Panc1 (cell line): ENCODE measurements at regions not wholly inside any gene's neighbourhood (a gene's known extent, or its start where the extent isn't known, plus 50 kb on each side); places are given as distances from the start of the nearest gene placed in this dataset.

Experiments
- ATAC-seq: fragments of 200-7000 bp; cut with Tn5 transposase; 2 replicates; pipeline ENCODE4 v1.9.1; 2020; ENCODE audit warnings: mild to moderate bottlenecking, moderate library complexity
- BruUV-seq: library from RNA; stranded (reverse); fragments of 400-500 nt; replicated peaks from 2 replicates; lab custom pipeline; 2021; lab: Mats Ljungman, UMichigan
- CTCF ChIA-PET: fragments of 300-600 bp; sonication (Branson Sonifier 250); formaldehyde crosslinking; loops from one replicate; lab custom pipeline; 2022; ENCODE audit warnings: antibody characterized with exemption; lab: Charles Lee
- POLR2A ChIA-PET: fragments of 300-600 bp; sonication (Branson Sonifier 250); formaldehyde crosslinking; loops from one replicate; lab custom pipeline; 2022; ENCODE audit warnings: antibody characterized with exemption; lab: Charles Lee
- DNase-seq: peaks from one replicate; pipeline ENCODE4 v3.0.0-alpha.2; 2010; ENCODE audit warnings: low read depth, low spot score
- H3K27ac ChIP-seq: 2 replicates; pipeline ENCODE4 v1.5.1; 2011; ENCODE audit warnings: mild to moderate bottlenecking, low read length, inconsistent platforms
- H3K27me3 ChIP-seq: fragments of 200-500 bp; sonication (Bioruptor generic); 2 replicates; pipeline ENCODE4 v1.6.0; 2014; ENCODE audit warnings: low read length, inconsistent platforms; ENCODE audit not compliant: control insufficient read depth, insufficient read depth
- H3K36me3 ChIP-seq: fragments of 200-500 bp; sonication (Bioruptor generic); 2 replicates; pipeline ENCODE4 v1.5.1; 2014; ENCODE audit warnings: inconsistent platforms, mild to moderate bottlenecking, low read length, moderate library complexity; ENCODE audit not compliant: control insufficient read depth, insufficient read depth
- H3K4me1 ChIP-seq: 2 replicates; pipeline ENCODE4 v1.5.1; 2011; ENCODE audit warnings: inconsistent platforms, mild to moderate bottlenecking, low read length, moderate library complexity; ENCODE audit not compliant: control insufficient read depth, insufficient read depth
- H3K4me3 ChIP-seq, 2 experiments: 2 replicates each; pipeline ENCODE4 v1.5.1; 2011 to 2012; ENCODE audit warnings: low read depth in 2 of 2, low read length in 2 of 2, mild to moderate bottlenecking in 2 of 2, inconsistent platforms in 1 of 2, moderate library complexity in 1 of 2
- H3K9me3 ChIP-seq: fragments of 200-500 bp; sonication (Bioruptor generic); 2 replicates; pipeline ENCODE4 v1.5.1; 2014; ENCODE audit warnings: low read depth, mild to moderate bottlenecking, inconsistent platforms, low read length, moderate library complexity; ENCODE audit not compliant: control insufficient read depth, insufficient read depth
- CTCF ChIP-seq: fragments of 450-650 bp; IDR thresholded peaks from 2 replicates; pipeline ENCODE4 v1.5.1; 2017; ENCODE audit warnings: mild to moderate bottlenecking
- POLR2AphosphoS5 ChIP-seq: IDR thresholded peaks from 2 replicates; pipeline ENCODE4 v1.6.1; 2012; ENCODE audit warnings: mild to moderate bottlenecking, low read depth, low read length, moderate library complexity
- REST ChIP-seq, 2 experiments: IDR thresholded peaks; 2 replicates each; pipeline ENCODE4 v1.6.1; 2011 to 2012; ENCODE audit warnings: low read depth in 2 of 2, control low read depth in 1 of 2, low read length in 1 of 2, mild to moderate bottlenecking in 1 of 2, moderate library complexity in 1 of 2; ENCODE audit not compliant: insufficient read depth in 1 of 2
- SIN3A ChIP-seq: IDR thresholded peaks from 2 replicates; pipeline ENCODE4 v1.6.1; 2012; ENCODE audit warnings: low read depth, mild to moderate bottlenecking, low read length, moderate library complexity, borderline replicate concordance; ENCODE audit not compliant: insufficient read depth
- TCF7L2 ChIP-seq: IDR thresholded peaks from 2 replicates; pipeline ENCODE4 v1.6.1; 2011; ENCODE audit warnings: mild to moderate bottlenecking, low read depth, low read length, inconsistent platforms
- in situ Hi-C: cut with HindIII; loops from 2 replicates; pipeline ENCODE4 v1.10.0; 2016; ENCODE audit warnings: low sequenced_read_pairs, low pct_unique_long_range_greater_than_20kb
- intact Hi-C: fragments of 100-400 bp; cut with micrococcal nuclease; formaldehyde crosslinking; loops from one replicate; pipeline ENCODE4 v1.10.0; 2022; ENCODE audit not compliant: unreplicated experiment

GRCh38 chr1:5755552-5756125, 236.6 kb downstream of the NPHP4 start:
- Histone ChIP-seq H3K27ac (no peak overlapping the region), H3K9me3 (no peaks in the 10 kb centered on the region), H3K4me3 (no peak overlapping the region), H3K27me3 (peaks cover 2% of the 10 kb centered on the region; the same call in 1 of the 2 replicates), H3K36me3 (no peaks in the 10 kb centered on the region), H3K4me1 (no peaks in the 10 kb centered on the region)
- TF ChIP-seq REST (IDR thresholded peaks at IDR 0.05; ENCODE audit: insufficient read depth in 1 of 2, low read depth in 2 of 2, low read length in 1 of 2) (no peak), TCF7L2 (no peak), CTCF (no peak), SIN3A (no peak), POLR2AphosphoS5 (no peak)
- intact Hi-C loops = no loop called here
- ATAC-seq (no peak), DNase-seq (no peak)
- ChIA-PET POLR2A (no interaction called here), CTCF (interaction anchor here (1.2 kb wide), 1 partner anchor 10 kb away, joined by 3 read pairs; no protein-coding TSS in a partner anchor)
- no TSS peak for BruUV-seq
- in situ Hi-C loops = no loop called here

GRCh38 chr1:5754817-5755551, 237.2 kb downstream of the NPHP4 start:
- ATAC-seq = no peak
- in situ Hi-C loops = no loop called here
- Histone ChIP-seq H3K27ac (no peak overlapping the region), H3K36me3 (no peaks in the 10 kb centered on the region), H3K4me1 (no peaks in the 10 kb centered on the region), H3K27me3 (peaks cover 2% of the 10 kb centered on the region; the same call in 1 of the 2 replicates), H3K9me3 (no peaks in the 10 kb centered on the region), H3K4me3 (no peak overlapping the region)
- TF ChIP-seq REST (IDR thresholded peaks at IDR 0.05; ENCODE audit: insufficient read depth in 1 of 2, low read depth in 2 of 2, low read length in 1 of 2) (no peak), POLR2AphosphoS5 (no peak), SIN3A (no peak), TCF7L2 (no peak), CTCF (no peak)
- intact Hi-C loops = no loop called here
- no peak for DNase-seq
- ChIA-PET POLR2A (no interaction called here), CTCF (interaction anchor here (1.2 kb wide), 1 partner anchor 9 kb away, joined by 3 read pairs; no protein-coding TSS in a partner anchor)
- no TSS peak for BruUV-seq
